GM23338 (cell line): ENCODE measurements at regions not wholly inside any gene's neighbourhood (a gene's known extent, or its start where the extent isn't known, plus 50 kb on each side); places are given as distances from the start of the nearest gene placed in this dataset.

Experiments used
- CTCF ChIP-seq, 2 experiments: fragments of 200-600 bp in 1 of 2; sonication (generic) in 1 of 2; conservative IDR thresholded peaks; 2 replicates each; pipeline versions ENCODE4 v1.5.1 to v1.6.1; 2016 to 2017; ENCODE audit warnings: antibody characterized with exemption in 2 of 2, low read depth in 2 of 2, mild to moderate bottlenecking in 2 of 2, moderate library complexity in 1 of 2
- EZH2 ChIP-seq: fragments of 200-600 bp; sonication (generic); IDR thresholded peaks from one replicate; pipeline ENCODE4 v1.8.0; 2017; ENCODE audit warnings: antibody characterized with exemption, mild to moderate bottlenecking, low read depth; ENCODE audit not compliant: unreplicated experiment
- EZH2phosphoT487 ChIP-seq: fragments of 200-600 bp; sonication (generic); IDR thresholded peaks from one replicate; pipeline ENCODE4 v1.8.1; 2018; ENCODE audit warnings: antibody characterized with exemption; ENCODE audit not compliant: unreplicated experiment
- JUNB ChIP-seq: IDR thresholded peaks from one replicate; pipeline ENCODE4 v1.6.1; 2016; ENCODE audit warnings: antibody characterized with exemption; ENCODE audit not compliant: unreplicated experiment
- POLR2AphosphoS5 ChIP-seq: IDR thresholded peaks from 2 replicates; pipeline ENCODE4 v1.6.1; 2016; ENCODE audit warnings: antibody characterized with exemption, low read depth

- TF ChIP-seq EZH2 = no peak
- TF ChIP-seq POLR2AphosphoS5 = no peak
- no peak for TF ChIP-seq EZH2phosphoT487
- TF ChIP-seq CTCF (conservative IDR thresholded peaks at IDR 0.05; ENCODE audit: low read depth in 2 of 2) = no peak; a peak in 1 of 4 replicates
- TF ChIP-seq JUNB = no peak
These were observed 191.9 kb downstream of the TFAP2C start for GRCh38 chr20:56820984-56821383.
